ENCODE measurements at regions not wholly inside any gene's neighbourhood (a gene's known extent, or its start where the extent isn't known, plus 50 kb on each side); places are given as distances from the start of the nearest gene placed in this dataset.

GRCh38 chrX:18010253-18010652 lies 149.2 kb upstream of the RAI2 start:
- Histone ChIP-seq H4K20me1 (ENCODE audit: insufficient read depth) (no peaks in the 10 kb centered on the region), H3K27me3 (ENCODE audit: insufficient read depth, low read depth) (no peaks in the 10 kb centered on the region), H2AFZ (ENCODE audit: low read depth) (no peak overlapping the region), H3K79me2 (ENCODE audit: insufficient read depth, low read depth) (no peaks in the 10 kb centered on the region), H3K4me2 (no peak overlapping the region), H3K27ac (no peak overlapping the region), H3K4me3 (IDR thresholded peaks at IDR 0.05; ENCODE audit: insufficient read depth, low read depth, low read length) (no peak overlapping the region), H3K9ac (no peak overlapping the region), H3K4me1 (ENCODE audit: low read depth, poor library complexity, severe bottlenecking) (no peaks in the 10 kb centered on the region), H3K36me3 (ENCODE audit: insufficient read depth) (no peaks in the 10 kb centered on the region)
- TF ChIP-seq CTCF (conservative IDR thresholded peaks at IDR 0.05; ENCODE audit: low read depth, low read length) = no peak

GRCh38 chrX:18003876-18004275 lies 142.8 kb upstream of the RAI2 start:
- no peak for TF ChIP-seq CTCF (conservative IDR thresholded peaks at IDR 0.05; ENCODE audit: low read depth, low read length)
- no peaks in the 10 kb centered on the region for H3K36me3 ChIP-seq (ENCODE audit: insufficient read depth)
- H3K4me1 ChIP-seq (ENCODE audit: low read depth, poor library complexity, severe bottlenecking) = no peaks in the 10 kb centered on the region
- H3K4me2 ChIP-seq = no peak overlapping the region
- H3K4me3 ChIP-seq (IDR thresholded peaks at IDR 0.05; ENCODE audit: insufficient read depth, low read depth, low read length) = no peak overlapping the region
- H2AFZ ChIP-seq (ENCODE audit: low read depth) = no peak overlapping the region
- H3K27me3 ChIP-seq (ENCODE audit: insufficient read depth, low read depth) = no peaks in the 10 kb centered on the region
- H4K20me1 ChIP-seq (ENCODE audit: insufficient read depth) = no peaks in the 10 kb centered on the region
- H3K27ac ChIP-seq = no peak overlapping the region
- H3K9ac ChIP-seq = no peak overlapping the region
- H3K79me2 ChIP-seq (ENCODE audit: insufficient read depth, low read depth) = no peaks in the 10 kb centered on the region

- Histone ChIP-seq H2AFZ (ENCODE audit: low read depth) (no peak overlapping the region), H3K4me3 (IDR thresholded peaks at IDR 0.05; ENCODE audit: insufficient read depth, low read depth, low read length) (no peak overlapping the region), H3K27ac (no peak overlapping the region), H3K36me3 (ENCODE audit: insufficient read depth) (no peaks in the 10 kb centered on the region), H3K27me3 (ENCODE audit: insufficient read depth, low read depth) (no peaks in the 10 kb centered on the region), H3K79me2 (ENCODE audit: insufficient read depth, low read depth) (no peaks in the 10 kb centered on the region), H3K9ac (no peak overlapping the region), H3K4me1 (ENCODE audit: low read depth, poor library complexity, severe bottlenecking) (no peaks in the 10 kb centered on the region), H4K20me1 (ENCODE audit: insufficient read depth) (no peaks in the 10 kb centered on the region), H3K4me2 (no peak overlapping the region)
- TF ChIP-seq CTCF (conservative IDR thresholded peaks at IDR 0.05; ENCODE audit: low read depth, low read length) = no peak
These were observed 141.7 kb upstream of the RAI2 start for GRCh38 chrX:18002791-18003190.

- Histone ChIP-seq H2AFZ (ENCODE audit: low read depth) (no peak overlapping the region), H3K79me2 (ENCODE audit: insufficient read depth, low read depth) (no peaks in the 10 kb centered on the region), H3K27me3 (ENCODE audit: insufficient read depth, low read depth) (no peaks in the 10 kb centered on the region), H3K9ac (no peak overlapping the region), H3K4me2 (no peak overlapping the region), H3K36me3 (ENCODE audit: insufficient read depth) (no peaks in the 10 kb centered on the region), H3K27ac (no peak overlapping the region), H4K20me1 (ENCODE audit: insufficient read depth) (no peaks in the 10 kb centered on the region), H3K4me1 (ENCODE audit: low read depth, poor library complexity, severe bottlenecking) (no peaks in the 10 kb centered on the region), H3K4me3 (IDR thresholded peaks at IDR 0.05; ENCODE audit: insufficient read depth, low read depth, low read length) (no peak overlapping the region)
- TF ChIP-seq CTCF (conservative IDR thresholded peaks at IDR 0.05; ENCODE audit: low read depth, low read length) = no peak
These were observed 133.3 kb upstream of the RAI2 start for GRCh38 chrX:17994429-17994828.

- Histone ChIP-seq H3K79me2 (ENCODE audit: insufficient read depth, low read depth) (no peaks in the 10 kb centered on the region), H3K4me2 (no peak overlapping the region), H3K4me1 (ENCODE audit: low read depth, poor library complexity, severe bottlenecking) (peaks cover 5% of the 10 kb centered on the region), H2AFZ (ENCODE audit: low read depth) (no peak overlapping the region), H3K27ac (no peak overlapping the region), H3K36me3 (ENCODE audit: insufficient read depth) (no peaks in the 10 kb centered on the region), H3K27me3 (ENCODE audit: insufficient read depth, low read depth) (no peaks in the 10 kb centered on the region), H3K9ac (no peak overlapping the region), H3K4me3 (IDR thresholded peaks at IDR 0.05; ENCODE audit: insufficient read depth, low read depth, low read length) (no peak overlapping the region), H4K20me1 (ENCODE audit: insufficient read depth) (no peaks in the 10 kb centered on the region)
- TF ChIP-seq CTCF (conservative IDR thresholded peaks at IDR 0.05; ENCODE audit: low read depth, low read length) = no peak
These were observed 132.0 kb upstream of the RAI2 start for GRCh38 chrX:17993062-17993461.
